ENCODE measurements at regions not wholly inside any gene's neighbourhood (a gene's known extent, or its start where the extent isn't known, plus 50 kb on each side); places are given as distances from the start of the nearest gene placed in this dataset.

GRCh38 chr18:45335282-45336043 lies 279.8 kb upstream of the SLC14A2 start:
- TF ChIP-seq CREB1 (IDR thresholded peaks at IDR 0.05; ENCODE audit: low read depth) (no peak), ATF3 (IDR thresholded peaks at IDR 0.05; ENCODE audit: borderline replicate concordance, extremely low read depth, low read depth, low read length) (no peak), POLR2AphosphoS5 (IDR thresholded peaks at IDR 0.05; ENCODE audit: low read length) (no peak), POLR2A (IDR thresholded peaks at IDR 0.05; ENCODE audit: low read depth, low read length) (no peak), CTCF (IDR thresholded peaks at IDR 0.05 in 2 of 3, conservative IDR thresholded peaks at IDR 0.05 in 1 of 3; ENCODE audit: control insufficient read depth in 2 of 3, extremely low read depth in 1 of 3, insufficient read depth in 1 of 3, low read depth in 3 of 3, low read length in 3 of 3) (no peak), MYC (IDR thresholded peaks at IDR 0.05; ENCODE audit: insufficient read depth, insufficient read length, insufficient replicate concordance, low read length, severe bottlenecking) (no peak), TCF3 (IDR thresholded peaks at IDR 0.05; ENCODE audit: borderline replicate concordance, insufficient read depth, low read depth, low read length) (no peak)
- TF ChIP-seq, protein P1, sequence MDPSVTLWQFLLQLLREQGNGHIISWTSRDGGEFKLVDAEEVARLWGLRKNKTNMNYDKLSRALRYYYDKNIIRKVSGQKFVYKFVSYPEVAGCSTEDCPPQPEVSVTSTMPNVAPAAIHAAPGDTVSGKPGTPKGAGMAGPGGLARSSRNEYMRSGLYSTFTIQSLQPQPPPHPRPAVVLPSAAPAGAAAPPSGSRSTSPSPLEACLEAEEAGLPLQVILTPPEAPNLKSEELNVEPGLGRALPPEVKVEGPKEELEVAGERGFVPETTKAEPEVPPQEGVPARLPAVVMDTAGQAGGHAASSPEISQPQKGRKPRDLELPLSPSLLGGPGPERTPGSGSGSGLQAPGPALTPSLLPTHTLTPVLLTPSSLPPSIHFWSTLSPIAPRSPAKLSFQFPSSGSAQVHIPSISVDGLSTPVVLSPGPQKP (IDR thresholded peaks at IDR 0.05; ENCODE audit: low read depth, low read length), result no peak

All from GM12878 (cell line).